ENCODE measurements at regions not wholly inside any gene's neighbourhood (a gene's known extent, or its start where the extent isn't known, plus 50 kb on each side); places are given as distances from the start of the nearest gene placed in this dataset.

DNA sequence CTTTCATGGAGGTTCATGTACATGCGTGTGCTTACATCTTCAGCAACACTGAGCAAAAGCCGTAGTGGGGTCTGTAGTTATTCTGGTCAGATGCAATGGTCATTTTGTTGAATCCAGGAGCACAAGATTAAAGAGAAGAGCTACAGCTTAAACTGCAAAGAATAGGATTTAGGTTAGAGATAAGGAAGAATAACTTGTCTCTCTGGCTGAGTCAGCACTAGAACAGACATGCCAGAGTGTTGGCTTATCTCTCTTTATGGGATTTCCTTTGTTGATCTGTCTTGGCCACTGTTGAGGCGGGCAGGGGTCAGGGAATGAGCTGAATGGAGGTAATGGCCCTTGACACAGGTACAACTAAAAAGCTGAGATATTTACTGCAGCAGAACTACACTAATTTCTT is 473.5 kb downstream of the CCSER2 start:
- Histone ChIP-seq H3K27me3 (ENCODE audit: control insufficient read depth in 1 of 2, insufficient read depth in 2 of 2, low read length in 2 of 2) (no peaks in the 10 kb centered on the region), H3K4me1 (ENCODE audit: insufficient read depth, low read length) (no peaks in the 10 kb centered on the region), H3K36me3 (ENCODE audit: insufficient read depth, low read length) (no peaks in the 10 kb centered on the region), H3K27ac (ENCODE audit: low read depth in 1 of 2, low read length in 2 of 2) (no peak overlapping the region), H3K9me3 (ENCODE audit: control insufficient read depth in 1 of 2, insufficient read depth in 1 of 2, low read length in 2 of 2) (no peaks in the 10 kb centered on the region), H3K4me3 (ENCODE audit: low read length) (no peak overlapping the region)
- ChIA-PET CTCF (no interaction called here), POLR2A (no interaction called here)
- ATAC-seq (ENCODE audit: poor library complexity) (no peak), DNase-seq (no peak)
- no peak overlapping the region for H3K27ac Mint-ChIP-seq
- H3K27me3 Mint-ChIP-seq, result peaks cover 24% of the 10 kb centered on the region
- no peak overlapping the region for H3K4me3 Mint-ChIP-seq
- TF ChIP-seq CTCF (IDR thresholded peaks at IDR 0.05), result no peak
- no peaks in the 10 kb centered on the region for H3K4me1 Mint-ChIP-seq (ENCODE audit: low read depth)
- H3K9me3 Mint-ChIP-seq, result peaks cover 3% of the 10 kb centered on the region
- no peaks in the 10 kb centered on the region for H3K36me3 Mint-ChIP-seq (ENCODE audit: low read depth)
- intact Hi-C loops (cut with DNase I, micrococcal nuclease), result no loop called here

GRCh38 chr10:84805149-84805548 is 476.8 kb downstream of the CCSER2 start:
- TF ChIP-seq CTCF (IDR thresholded peaks at IDR 0.05), result no peak
- no peaks in the 10 kb centered on the region for H3K4me1 Mint-ChIP-seq (ENCODE audit: low read depth)
- ATAC-seq (ENCODE audit: poor library complexity) (no peak), DNase-seq (no peak)
- Histone ChIP-seq H3K36me3 (ENCODE audit: insufficient read depth, low read length) (no peaks in the 10 kb centered on the region), H3K27me3 (ENCODE audit: control insufficient read depth in 1 of 2, insufficient read depth in 2 of 2, low read length in 2 of 2) (no peaks in the 10 kb centered on the region), H3K4me1 (ENCODE audit: insufficient read depth, low read length) (no peaks in the 10 kb centered on the region), H3K9me3 (ENCODE audit: control insufficient read depth in 1 of 2, insufficient read depth in 1 of 2, low read length in 2 of 2) (no peaks in the 10 kb centered on the region), H3K4me3 (ENCODE audit: low read length) (no peak overlapping the region), H3K27ac (ENCODE audit: low read depth in 1 of 2, low read length in 2 of 2) (no peak overlapping the region)
- H3K27ac Mint-ChIP-seq, result no peak overlapping the region
- ChIA-PET CTCF (no interaction called here), POLR2A (no interaction called here)
- H3K27me3 Mint-ChIP-seq, result peaks cover 5% of the 10 kb centered on the region
- no peak overlapping the region for H3K4me3 Mint-ChIP-seq
- H3K9me3 Mint-ChIP-seq, result peaks cover 3% of the 10 kb centered on the region
- intact Hi-C loops (cut with DNase I, micrococcal nuclease), result no loop called here
- H3K36me3 Mint-ChIP-seq (ENCODE audit: low read depth), result no peaks in the 10 kb centered on the region

DNA sequence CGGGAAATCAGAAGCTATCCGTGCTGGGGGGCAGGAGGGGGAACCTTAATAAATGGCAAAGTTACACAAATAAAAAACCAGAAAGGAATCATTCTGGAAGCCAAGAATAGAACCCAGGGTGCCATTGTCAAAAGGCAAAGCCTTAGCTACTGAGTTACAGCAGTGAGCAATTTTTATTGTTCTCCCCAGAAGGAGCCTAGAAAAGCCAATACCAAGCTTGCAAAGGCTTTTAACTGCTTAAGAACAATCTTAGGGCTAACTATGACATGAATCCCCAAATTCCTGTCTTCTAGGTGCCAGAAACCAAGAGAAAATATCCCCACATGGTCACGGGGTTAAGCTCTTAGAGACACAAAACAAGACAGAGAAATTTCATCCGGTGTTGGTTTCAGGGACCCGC is 482.7 kb downstream of the CCSER2 start:
- DNase-seq (no peak), ATAC-seq (ENCODE audit: poor library complexity) (no peak)
- Mint-ChIP-seq H3K4me3 (no peak overlapping the region), H3K4me1 (ENCODE audit: low read depth) (no peaks in the 10 kb centered on the region), H3K36me3 (ENCODE audit: low read depth) (no peaks in the 10 kb centered on the region), H3K27ac (no peak overlapping the region), H3K27me3 (no peaks in the 10 kb centered on the region), H3K9me3 (no peaks in the 10 kb centered on the region)
- no peaks in the 10 kb centered on the region for H3K36me3 ChIP-seq (ENCODE audit: insufficient read depth, low read length)
- intact Hi-C loops (cut with DNase I, micrococcal nuclease), result no loop called here
- H3K4me3 ChIP-seq (ENCODE audit: low read length), result no peak overlapping the region
- ChIA-PET POLR2A (no interaction called here), CTCF (interaction anchor here (0.6 kb wide), 1 partner anchor 1116 kb away, joined by 3 read pairs; no protein-coding TSS in a partner anchor)
- no peak for TF ChIP-seq CTCF (IDR thresholded peaks at IDR 0.05)
- no peaks in the 10 kb centered on the region for H3K4me1 ChIP-seq (ENCODE audit: insufficient read depth, low read length)
- H3K27me3 ChIP-seq (ENCODE audit: control insufficient read depth in 1 of 2, insufficient read depth in 2 of 2, low read length in 2 of 2), result no peaks in the 10 kb centered on the region
- no peak overlapping the region for H3K27ac ChIP-seq (ENCODE audit: low read depth in 1 of 2, low read length in 2 of 2)
- H3K9me3 ChIP-seq (ENCODE audit: control insufficient read depth in 1 of 2, insufficient read depth in 1 of 2, low read length in 2 of 2), result no peaks in the 10 kb centered on the region
